ENCODE measurements at regions not wholly inside any gene's neighbourhood (a gene's known extent, or its start where the extent isn't known, plus 50 kb on each side); places are given as distances from the start of the nearest gene placed in this dataset.

DNA sequence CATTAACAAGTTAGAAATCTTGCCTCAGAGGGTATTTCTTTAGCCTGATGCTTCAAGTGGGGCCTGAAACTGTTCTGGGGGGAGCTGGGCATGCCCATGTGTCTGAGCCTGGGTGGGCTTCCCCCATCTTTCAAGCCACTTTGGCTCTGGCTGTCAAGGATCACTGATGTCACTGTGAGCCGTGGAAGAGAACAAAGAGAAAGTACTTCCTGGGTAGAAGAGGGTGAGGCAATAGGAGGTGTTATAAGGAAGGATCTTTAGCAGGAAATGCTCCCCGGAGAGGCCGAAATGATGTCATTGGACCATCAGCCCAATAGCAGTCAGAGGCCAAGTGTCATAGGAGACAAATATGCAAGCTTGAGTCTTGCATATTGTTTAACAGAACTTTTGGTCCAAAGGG lies 228.4 kb upstream of the MEX3C start:
- TF ChIP-seq POLR2AphosphoS5 (IDR thresholded peaks at IDR 0.05; ENCODE audit: low read depth) (no peak), GABPA (IDR thresholded peaks at IDR 0.05; ENCODE audit: low read depth) (no peak)

Data from HL-60 (cell line).